ENCODE measurements at regions not wholly inside any gene's neighbourhood (a gene's known extent, or its start where the extent isn't known, plus 50 kb on each side); places are given as distances from the start of the nearest gene placed in this dataset.
"Not testable (repeated sequence)": the region's sequence is repeated elsewhere in the genome, so short reads cannot be mapped to it uniquely, and the experiment has no call there.

GRCh38 chr6:50358113-50358512 is 308.4 kb upstream of the DEFB112 start:
- no peak overlapping the region for H3K4me3 Mint-ChIP-seq
- peaks cover 14% of the 10 kb centered on the region for H3K9me3 Mint-ChIP-seq (ENCODE audit: low read depth)
- no peak overlapping the region for H3K27ac Mint-ChIP-seq
- intact Hi-C loops (cut with DNase I, micrococcal nuclease): no loop called here
- ATAC-seq (no peak), DNase-seq (no peak)
- H3K27me3 Mint-ChIP-seq: no peaks in the 10 kb centered on the region
- CTCF ChIA-PET: no interaction called here
- POLR2A ChIA-PET: no interaction called here
- no peaks in the 10 kb centered on the region for H3K36me3 Mint-ChIP-seq (ENCODE audit: low read depth)
- no peaks in the 10 kb centered on the region for H3K4me1 Mint-ChIP-seq

DNA sequence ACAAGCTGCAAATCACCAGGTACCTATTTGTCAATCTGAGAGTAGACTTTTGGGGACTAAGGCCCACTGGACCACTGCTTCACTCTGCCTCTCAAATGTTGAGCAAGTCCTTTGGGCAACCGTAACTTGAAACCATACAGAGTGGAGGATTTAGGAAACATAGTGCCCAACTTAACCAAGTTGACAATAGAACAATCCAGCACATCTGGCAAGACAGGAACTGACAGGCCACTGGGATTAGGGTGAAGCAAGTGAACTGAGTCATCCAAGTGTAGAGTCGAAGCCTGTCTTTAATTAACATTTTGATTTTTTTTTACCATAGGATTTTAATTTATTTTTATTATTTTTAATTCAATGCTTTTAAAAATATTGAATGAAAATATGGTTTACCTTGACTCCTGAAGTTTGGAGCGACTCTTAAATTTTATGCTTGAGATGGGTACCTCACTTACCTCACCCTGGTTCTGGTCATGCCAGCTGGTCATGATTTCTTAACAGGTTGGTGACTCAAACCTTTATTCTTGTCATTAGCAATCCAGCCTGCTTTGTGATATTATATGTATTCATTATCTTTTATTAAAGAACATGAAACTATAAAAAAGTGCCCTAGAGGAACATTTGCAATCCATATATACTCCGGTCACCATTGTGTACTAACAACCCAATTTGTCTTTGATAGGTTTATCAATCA is 312.1 kb upstream of the DEFB112 start:
- no peak overlapping the region for H3K4me3 Mint-ChIP-seq
- no peak for DNase-seq
- no peaks in the 10 kb centered on the region for H3K36me3 Mint-ChIP-seq (ENCODE audit: low read depth)
- H3K27me3 Mint-ChIP-seq: no peaks in the 10 kb centered on the region
- no peaks in the 10 kb centered on the region for H3K4me1 Mint-ChIP-seq
- ChIA-PET CTCF (no interaction called here), POLR2A (no interaction called here)
- no peak overlapping the region for H3K27ac Mint-ChIP-seq
- ATAC-seq: no peak
- intact Hi-C loops (cut with DNase I, micrococcal nuclease): no loop called here
- peaks cover 5% of the 10 kb centered on the region for H3K9me3 Mint-ChIP-seq (ENCODE audit: low read depth)

DNA sequence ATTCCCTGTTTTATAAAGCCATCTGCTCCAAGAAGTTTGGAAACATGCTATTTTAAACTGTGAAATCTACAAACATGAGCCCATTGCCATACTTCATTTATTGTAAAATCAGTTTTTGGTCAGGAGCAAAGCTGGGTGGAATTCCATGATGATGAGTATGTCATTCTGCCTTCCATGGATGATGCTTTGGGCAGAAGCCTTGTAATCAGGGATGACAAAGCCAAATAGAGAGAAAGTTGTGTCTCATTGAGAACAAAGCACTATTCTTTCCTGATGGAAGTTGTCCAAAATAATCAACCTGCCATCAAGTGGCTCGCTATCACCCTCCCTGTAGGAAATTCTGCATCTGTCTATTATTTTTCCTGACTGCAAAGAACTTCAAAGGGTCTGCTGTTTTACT is 313.0 kb upstream of the DEFB112 start:
- ChIA-PET POLR2A (no interaction called here), CTCF (no interaction called here)
- intact Hi-C loops (cut with DNase I, micrococcal nuclease): no loop called here
- Mint-ChIP-seq H3K27me3 (no peaks in the 10 kb centered on the region), H3K36me3 (ENCODE audit: low read depth) (no peaks in the 10 kb centered on the region), H3K4me3 (no peak overlapping the region), H3K4me1 (no peaks in the 10 kb centered on the region), H3K27ac (no peak overlapping the region), H3K9me3 (ENCODE audit: low read depth) (peaks cover 5% of the 10 kb centered on the region)
- DNase-seq: no peak
- ATAC-seq: no peak

- intact Hi-C loops (cut with DNase I, micrococcal nuclease): no loop called here
- H3K4me3 Mint-ChIP-seq: no peak overlapping the region
- ATAC-seq: no peak
These were observed 320.3 kb upstream of the DEFB112 start for GRCh38 chr6:50369996-50370395.

DNA sequence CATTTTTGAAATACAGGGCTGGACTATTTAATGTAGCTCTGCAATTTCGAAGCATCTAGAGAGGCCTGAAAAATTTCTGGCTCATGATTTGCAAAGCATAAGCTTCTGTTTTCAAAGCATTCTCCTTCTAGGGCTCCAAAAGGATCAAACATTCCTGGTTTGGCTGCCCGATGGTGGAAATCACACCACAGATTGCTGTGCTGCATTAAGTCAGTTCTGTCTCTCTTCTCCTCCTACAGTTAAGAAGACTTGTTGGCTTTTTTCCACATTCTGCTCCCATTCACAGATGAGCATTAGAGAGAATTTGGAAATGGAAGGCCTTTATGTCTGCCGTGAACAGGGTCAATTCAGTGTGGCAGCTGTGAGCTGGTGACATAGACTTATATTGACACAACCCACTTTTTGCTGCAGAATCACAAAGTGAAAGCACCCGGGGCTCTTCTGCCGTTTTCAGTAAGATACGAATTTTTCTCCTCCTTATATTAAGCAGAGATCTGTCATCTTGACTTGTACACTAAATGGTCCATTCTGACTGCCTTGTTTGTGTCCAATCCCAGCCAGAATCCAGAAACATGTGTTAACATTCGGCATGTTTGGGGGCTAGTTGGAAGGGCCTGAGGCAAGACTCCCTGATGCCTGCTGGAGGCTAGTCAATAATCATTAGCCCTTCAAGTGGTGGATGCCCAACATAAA is 330.8 kb upstream of the DEFB112 start:
- no peak overlapping the region for H3K27ac Mint-ChIP-seq
- H3K27me3 Mint-ChIP-seq: no peaks in the 10 kb centered on the region
- ATAC-seq (no peak), DNase-seq (no peak)
- no peaks in the 10 kb centered on the region for H3K4me1 Mint-ChIP-seq
- peaks cover 12% of the 10 kb centered on the region for H3K9me3 Mint-ChIP-seq (ENCODE audit: low read depth)
- intact Hi-C loops (cut with DNase I, micrococcal nuclease): no loop called here
- H3K36me3 Mint-ChIP-seq (ENCODE audit: low read depth): no peaks in the 10 kb centered on the region
- ChIA-PET POLR2A (no interaction called here), CTCF (no interaction called here)
- H3K4me3 Mint-ChIP-seq: no peak overlapping the region

More at GRCh38 chr6:50369996-50370395, 320.3 kb upstream of the DEFB112 start:
- H3K27me3 Mint-ChIP-seq: no peaks in the 10 kb centered on the region
- DNase-seq: no peak
- no peaks in the 10 kb centered on the region for H3K4me1 Mint-ChIP-seq
- ChIA-PET CTCF (no interaction called here), POLR2A (no interaction called here)
- no peaks in the 10 kb centered on the region for H3K9me3 Mint-ChIP-seq (ENCODE audit: low read depth)
- H3K27ac Mint-ChIP-seq: no peak overlapping the region
- no peaks in the 10 kb centered on the region for H3K36me3 Mint-ChIP-seq (ENCODE audit: low read depth)

GRCh38 chr6:50381099-50381415 is 331.3 kb upstream of the DEFB112 start:
- intact Hi-C loops (cut with DNase I, micrococcal nuclease): no loop called here
- no peaks in the 10 kb centered on the region for H3K36me3 Mint-ChIP-seq (ENCODE audit: low read depth)
- peaks cover 9% of the 10 kb centered on the region for H3K9me3 Mint-ChIP-seq (ENCODE audit: low read depth)
- H3K27ac Mint-ChIP-seq: no peak overlapping the region
- H3K27me3 Mint-ChIP-seq: no peaks in the 10 kb centered on the region
- ChIA-PET POLR2A (no interaction called here), CTCF (no interaction called here)
- no peak overlapping the region for H3K4me3 Mint-ChIP-seq
- DNase-seq: no peak
- ATAC-seq: no peak
- H3K4me1 Mint-ChIP-seq: no peaks in the 10 kb centered on the region

- Mint-ChIP-seq H3K27me3 (no peaks in the 10 kb centered on the region), H3K4me3 (no peak overlapping the region), H3K36me3 (ENCODE audit: low read depth) (no peaks in the 10 kb centered on the region), H3K9me3 (ENCODE audit: low read depth) (peaks cover 1% of the 10 kb centered on the region), H3K4me1 (no peaks in the 10 kb centered on the region), H3K27ac (no peak overlapping the region)
- DNase-seq: no peak
- ATAC-seq: no peak
- CTCF ChIA-PET: no interaction called here
- POLR2A ChIA-PET: no interaction called here
- intact Hi-C loops (cut with DNase I, micrococcal nuclease): no loop called here
These were observed 322.9 kb upstream of the TFAP2D start for GRCh38 chr6:50390416-50390815.

DNA sequence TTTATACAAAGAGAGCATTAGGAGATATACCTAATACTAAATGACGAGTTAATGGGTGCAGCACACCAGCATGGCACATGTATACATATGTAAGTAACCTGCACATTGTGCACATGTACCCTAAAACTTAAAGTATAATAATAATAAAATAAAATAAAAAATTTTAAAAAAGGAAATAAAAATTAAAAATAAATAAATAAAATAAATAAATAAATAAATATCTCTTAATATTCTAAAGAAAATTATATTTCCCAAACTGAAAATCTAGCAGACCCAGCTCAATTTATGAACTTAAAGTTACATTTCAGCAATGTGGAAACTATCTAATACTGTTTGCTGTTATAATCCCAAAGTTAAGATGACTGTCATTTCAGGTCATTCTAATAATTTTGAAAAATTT is 319.2 kb upstream of the TFAP2D start:
- POLR2A ChIA-PET; DNase-seq; intact Hi-C loops (cut with DNase I, micrococcal nuclease); H3K4me3 Mint-ChIP-seq; H3K27ac Mint-ChIP-seq; H3K36me3 Mint-ChIP-seq (ENCODE audit: low read depth); H3K9me3 Mint-ChIP-seq (ENCODE audit: low read depth); ATAC-seq; H3K4me1 Mint-ChIP-seq; H3K27me3 Mint-ChIP-seq; CTCF ChIA-PET: not testable (repeated sequence)

- H3K9me3 Mint-ChIP-seq (ENCODE audit: low read depth): peaks cover 5% of the 10 kb centered on the region
- no peak overlapping the region for H3K27ac Mint-ChIP-seq
- H3K4me1 Mint-ChIP-seq: no peaks in the 10 kb centered on the region
- POLR2A ChIA-PET: no interaction called here
- intact Hi-C loops (cut with DNase I, micrococcal nuclease): no loop called here
- no peak for DNase-seq
- H3K4me3 Mint-ChIP-seq: no peak overlapping the region
- no peaks in the 10 kb centered on the region for H3K27me3 Mint-ChIP-seq
- CTCF ChIA-PET: no interaction called here
- no peak for ATAC-seq
- no peaks in the 10 kb centered on the region for H3K36me3 Mint-ChIP-seq (ENCODE audit: low read depth)
These were observed 308.7 kb upstream of the TFAP2D start for GRCh38 chr6:50404643-50405042.

DNA sequence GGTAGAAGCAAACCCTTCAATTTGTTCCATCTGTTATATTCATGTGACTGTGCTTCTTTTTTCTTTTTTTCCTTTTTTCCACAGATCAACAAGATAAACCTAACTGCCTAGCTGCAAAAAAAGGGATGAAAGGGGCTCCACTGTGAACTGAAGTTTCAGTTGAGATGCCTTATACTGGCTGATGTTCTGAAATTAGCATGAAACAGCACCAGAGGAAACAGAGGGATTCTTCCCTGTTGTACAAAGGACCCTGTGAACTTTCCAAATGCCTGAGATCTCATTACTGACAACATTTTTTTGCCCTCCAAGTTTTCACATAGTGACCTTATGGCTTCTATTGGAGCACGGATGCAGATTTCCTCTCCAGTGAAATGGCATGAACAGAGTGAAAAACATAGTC is 302.7 kb upstream of the TFAP2D start:
- intact Hi-C loops (cut with DNase I, micrococcal nuclease): no loop called here
- Mint-ChIP-seq H3K4me1 (no peaks in the 10 kb centered on the region), H3K36me3 (ENCODE audit: low read depth) (no peaks in the 10 kb centered on the region), H3K4me3 (no peak overlapping the region), H3K27me3 (no peaks in the 10 kb centered on the region), H3K9me3 (ENCODE audit: low read depth) (peaks cover 2% of the 10 kb centered on the region), H3K27ac (no peak overlapping the region)
- DNase-seq: no peak
- no peak for ATAC-seq
- ChIA-PET CTCF (no interaction called here), POLR2A (no interaction called here)

- intact Hi-C loops (cut with DNase I, micrococcal nuclease); H3K27ac Mint-ChIP-seq; CTCF ChIA-PET; H3K36me3 Mint-ChIP-seq (ENCODE audit: low read depth); H3K4me3 Mint-ChIP-seq; POLR2A ChIA-PET; DNase-seq; H3K27me3 Mint-ChIP-seq; ATAC-seq; H3K4me1 Mint-ChIP-seq; H3K9me3 Mint-ChIP-seq (ENCODE audit: low read depth): not testable (repeated sequence)
These were observed 292.3 kb upstream of the TFAP2D start for GRCh38 chr6:50421041-50421440.

DNA sequence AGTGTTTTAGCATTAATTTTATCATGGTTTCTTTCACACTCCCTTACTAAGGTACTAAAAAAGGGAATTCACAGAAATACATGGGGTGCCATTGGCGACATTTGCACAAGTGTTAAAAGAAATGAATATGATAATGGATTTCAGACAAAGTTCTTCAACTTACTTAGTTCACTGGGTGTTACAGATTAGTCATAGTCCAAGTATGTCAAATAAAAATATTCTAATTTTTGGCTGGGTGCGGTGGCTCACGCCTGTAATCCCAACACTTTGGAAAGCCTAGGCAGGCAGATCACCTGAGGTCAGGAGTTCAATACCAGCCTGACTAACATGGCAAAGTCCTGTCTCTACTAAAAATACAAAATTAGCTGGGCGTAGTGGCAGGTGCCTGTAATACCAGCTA is 286.1 kb upstream of the TFAP2D start:
- ChIA-PET POLR2A (no interaction called here), CTCF (no interaction called here)
- Mint-ChIP-seq H3K27me3 (no peaks in the 10 kb centered on the region), H3K9me3 (ENCODE audit: low read depth) (peaks cover 2% of the 10 kb centered on the region), H3K36me3 (ENCODE audit: low read depth) (no peaks in the 10 kb centered on the region), H3K4me3 (no peak overlapping the region), H3K27ac (no peak overlapping the region), H3K4me1 (no peaks in the 10 kb centered on the region)
- ATAC-seq (no peak), DNase-seq (no peak)
- intact Hi-C loops (cut with DNase I, micrococcal nuclease): no loop called here

DNA sequence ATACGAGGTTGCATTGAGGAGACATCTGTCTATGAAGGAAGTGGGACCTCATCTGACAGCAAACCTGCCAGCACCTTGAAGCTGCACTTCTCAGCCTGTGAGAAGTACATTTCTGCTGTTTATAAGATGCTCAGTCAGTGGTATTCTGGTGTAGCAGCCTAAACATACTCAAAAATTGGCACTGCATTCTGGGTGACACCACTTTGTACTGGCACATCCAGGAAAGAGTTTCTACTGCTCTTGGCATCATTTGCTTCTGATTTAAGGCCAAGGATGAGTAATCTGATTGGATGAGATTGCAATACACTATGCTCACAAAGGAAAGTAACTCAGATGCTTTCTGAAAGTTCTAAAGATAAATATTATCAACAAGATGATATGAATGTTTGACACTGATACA is 275.4 kb upstream of the TFAP2D start:
- H3K27me3 Mint-ChIP-seq: no peaks in the 10 kb centered on the region
- no peak overlapping the region for H3K4me3 Mint-ChIP-seq
- ATAC-seq (no peak), DNase-seq (no peak)
- intact Hi-C loops (cut with DNase I, micrococcal nuclease): no loop called here
- H3K27ac Mint-ChIP-seq: no peak overlapping the region
- ChIA-PET CTCF (no interaction called here), POLR2A (no interaction called here)
- H3K9me3 Mint-ChIP-seq (ENCODE audit: low read depth): no peaks in the 10 kb centered on the region
- H3K4me1 Mint-ChIP-seq: no peaks in the 10 kb centered on the region
- no peaks in the 10 kb centered on the region for H3K36me3 Mint-ChIP-seq (ENCODE audit: low read depth)
